Naive thymus-derived CD4-positive, alpha-beta T cell (primary cell): ENCODE measurements at regions not wholly inside any gene's neighbourhood (a gene's known extent, or its start where the extent isn't known, plus 50 kb on each side); places are given as distances from the start of the nearest gene placed in this dataset.

Source experiments
- ATAC-seq: fragments of 150-1000 bp; cut with Tn5 transposase; 2 replicates; pipeline ENCODE4 v1.10.0; 2021; ENCODE audit warnings: mild to moderate bottlenecking, moderate library complexity
- CTCF ChIA-PET: fragments of 350-600 bp; sonication (Branson Sonifier 250); formaldehyde crosslinking; loops from one replicate; lab custom pipeline; 2021; ENCODE audit warnings: antibody characterized with exemption; lab: Charles Lee
- POLR2A ChIA-PET: fragments of 350-600 bp; sonication (Branson Sonifier 250); formaldehyde crosslinking; loops from one replicate; lab custom pipeline; 2021; ENCODE audit warnings: antibody characterized with exemption, inconsistent platforms; lab: Charles Lee
- DNase-seq, 9 donors: peaks; one replicate each; pipeline versions ENCODE4 v3.0.0 to v3.0.0-alpha.2; 2020 to 2022; ENCODE audit warnings: mixed read lengths in 1 of 9
- H3K27ac ChIP-seq: one replicate; pipeline ENCODE4 v1.7.0; 2013; ENCODE audit warnings: mild to moderate bottlenecking, low read depth, low read length, moderate library complexity
- H3K27me3 ChIP-seq, 2 donors: one replicate each; pipeline ENCODE4 v1.7.0; 2013; ENCODE audit warnings: low read length in 2 of 2, mild to moderate bottlenecking in 2 of 2, moderate library complexity in 2 of 2; ENCODE audit not compliant: control insufficient read depth in 2 of 2, insufficient read depth in 2 of 2
- H3K36me3 ChIP-seq, 3 experiments: 1 replicate in 2 of 3; 2 replicates in 1 of 3; pipeline ENCODE4 v1.7.0; 2013; ENCODE audit warnings: low read length in 3 of 3, mild to moderate bottlenecking in 3 of 3, moderate library complexity in 1 of 3; ENCODE audit not compliant: insufficient read depth in 3 of 3, control insufficient read depth in 2 of 3
- H3K4me1 ChIP-seq, 2 donors: one replicate each; pipeline ENCODE4 v1.7.0; 2013; ENCODE audit warnings: low read length in 2 of 2, mild to moderate bottlenecking in 2 of 2, moderate library complexity in 1 of 2; ENCODE audit not compliant: control insufficient read depth in 2 of 2, insufficient read depth in 2 of 2
- H3K4me3 ChIP-seq: 2 replicates; pipeline ENCODE4 v1.7.0; 2013; ENCODE audit warnings: mild to moderate bottlenecking, low read length
- H3K9me3 ChIP-seq, 3 experiments: 1 replicate in 2 of 3; 2 replicates in 1 of 3; pipeline ENCODE4 v1.7.0; 2013; ENCODE audit warnings: low read length in 3 of 3; ENCODE audit not compliant: control insufficient read depth in 2 of 3
- H3K27ac Mint-ChIP-seq, 9 donors: one replicate each; pipeline ENCODE4 v1.8.0; 2020 to 2022; ENCODE audit warnings: mixed read lengths in 9 of 9, mild to moderate bottlenecking in 8 of 9, moderate library complexity in 5 of 9, inconsistent platforms in 2 of 9
- H3K27me3 Mint-ChIP-seq, 5 donors: one replicate each; pipeline ENCODE4 v1.8.0; 2021 to 2022; ENCODE audit warnings: mixed read lengths in 5 of 5, mild to moderate bottlenecking in 1 of 5
- H3K36me3 Mint-ChIP-seq, 5 donors: one replicate each; pipeline ENCODE4 v1.8.0; 2020 to 2022; ENCODE audit warnings: mixed read lengths in 5 of 5, mild to moderate bottlenecking in 3 of 5, inconsistent platforms in 1 of 5
- H3K4me1 Mint-ChIP-seq, 7 donors: one replicate each; pipeline ENCODE4 v1.8.0; 2020 to 2022; ENCODE audit warnings: mixed read lengths in 7 of 7, mild to moderate bottlenecking in 3 of 7, inconsistent platforms in 1 of 7
- H3K4me3 Mint-ChIP-seq, 10 donors: one replicate each; pipeline ENCODE4 v1.8.0; 2020 to 2022; ENCODE audit warnings: mild to moderate bottlenecking in 10 of 10, mixed read lengths in 10 of 10, moderate library complexity in 6 of 10, inconsistent platforms in 2 of 10
- H3K9me3 Mint-ChIP-seq, 11 donors: one replicate each; pipeline ENCODE4 v1.8.0; 2020 to 2022; ENCODE audit warnings: mixed read lengths in 11 of 11, mild to moderate bottlenecking in 4 of 11, inconsistent platforms in 1 of 11, moderate library complexity in 1 of 11
- intact Hi-C, 2 donors: fragments of 100-400 bp; cut with micrococcal nuclease; formaldehyde crosslinking; loops; one replicate each; pipeline ENCODE4 v1.15.1; 2023

- Histone ChIP-seq H3K27ac (no peak overlapping the region), H3K27me3 (no peaks in the 10 kb centered on the region), H3K4me1 (no peaks in the 10 kb centered on the region), H3K4me3 (no peak overlapping the region), H3K36me3 (no peaks in the 10 kb centered on the region), H3K9me3 (no peaks in the 10 kb centered on the region)
- H3K36me3 Mint-ChIP-seq = no peaks in the 10 kb centered on the region
- intact Hi-C loops = loop anchor here in 1 of 2 donors (1.0 kb wide), 1 partner anchor 239 kb away; no protein-coding TSS in a partner anchor
- peaks cover 0 to 18% (median 5%) of the 10 kb centered on the region in 7 donors for H3K4me1 Mint-ChIP-seq
- no peak overlapping the region for H3K4me3 Mint-ChIP-seq
- ChIA-PET POLR2A (no interaction called here), CTCF (no interaction called here)
- peaks cover 0 to 5% (median 0%) of the 10 kb centered on the region in 5 donors for H3K27me3 Mint-ChIP-seq
- peaks cover 0 to 9% (median 0%) of the 10 kb centered on the region in 11 donors for H3K9me3 Mint-ChIP-seq
- no peak for ATAC-seq
- H3K27ac Mint-ChIP-seq = no peak overlapping the region
- DNase-seq = no peak
Observed at GRCh38 chr3:106824856-106825255, 552.4 kb upstream of the CCDC54 start.

DNA sequence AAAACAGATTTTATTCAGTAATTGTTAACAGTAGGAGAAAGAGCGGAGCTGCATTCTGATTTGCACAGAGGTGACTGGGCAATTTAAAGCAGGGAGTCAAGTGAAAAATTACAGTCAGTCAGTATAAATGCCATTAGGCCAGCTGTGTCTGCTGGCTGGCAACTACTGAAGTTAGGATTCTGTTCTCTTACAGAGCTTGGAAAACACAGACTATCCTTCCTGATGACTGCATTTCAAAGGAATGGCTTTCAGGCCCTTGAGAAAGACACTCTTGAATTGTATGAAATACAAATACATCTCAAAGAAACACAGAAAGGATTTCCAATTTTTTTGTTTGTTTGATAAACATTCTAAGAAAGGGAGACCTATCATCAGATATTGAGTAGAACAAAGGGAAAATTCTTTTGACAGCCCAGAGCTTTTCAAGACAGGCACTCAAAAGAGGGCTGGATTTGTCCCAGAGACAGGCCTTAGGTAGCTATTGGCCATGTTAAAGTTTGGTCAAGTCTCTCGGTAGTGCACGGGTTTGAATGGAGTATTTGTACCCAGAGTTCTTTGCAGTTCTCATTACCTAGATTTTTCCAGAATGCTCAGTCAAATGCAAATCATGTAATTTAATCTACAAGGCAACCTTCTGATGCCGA lies 551.2 kb upstream of the CCDC54 start:
- POLR2A ChIA-PET = no interaction called here
- H3K27ac ChIP-seq = no peak overlapping the region

GRCh38 chr3:106826791-106827311 lies 550.4 kb upstream of the CCDC54 start:
- H3K27me3 Mint-ChIP-seq = peaks cover 0 to 5% (median 0%) of the 10 kb centered on the region in 5 donors
- H3K27ac ChIP-seq = no peak overlapping the region
- peak overlapping the region in 1 of 10 donors; percentile 0 for H3K4me3 Mint-ChIP-seq
- H3K4me1 ChIP-seq = no peaks in the 10 kb centered on the region
- ChIA-PET POLR2A (no interaction called here), CTCF (no interaction called here)
- DNase-seq (no peak), ATAC-seq (no peak)
- no peaks in the 10 kb centered on the region for H3K27me3 ChIP-seq
- no peak overlapping the region for H3K4me3 ChIP-seq
- peak overlapping the region in 1 of 9 donors; percentile 55 for H3K27ac Mint-ChIP-seq
- no peaks in the 10 kb centered on the region for H3K36me3 Mint-ChIP-seq
- no peaks in the 10 kb centered on the region for H3K9me3 ChIP-seq
- no peaks in the 10 kb centered on the region for H3K36me3 ChIP-seq
- intact Hi-C loops = no loop called here
- peaks cover 0 to 18% (median 5%) of the 10 kb centered on the region in 7 donors for H3K4me1 Mint-ChIP-seq
- peaks cover under 1 to 9% (median 4%) of the 10 kb centered on the region in 11 donors for H3K9me3 Mint-ChIP-seq

More for the DNA sequence above, 551.2 kb upstream of the CCDC54 start:
- Mint-ChIP-seq H3K4me1 (peaks cover 0 to 18% (median 5%) of the 10 kb centered on the region in 7 donors), H3K4me3 (no peak overlapping the region), H3K27ac (no peak overlapping the region), H3K36me3 (no peaks in the 10 kb centered on the region), H3K9me3 (peaks cover 0 to 9% (median 2%) of the 10 kb centered on the region in 11 donors), H3K27me3 (peaks cover 0 to 5% (median 0%) of the 10 kb centered on the region in 5 donors)
- CTCF ChIA-PET = no interaction called here
- DNase-seq (no peak), ATAC-seq (no peak)
- Histone ChIP-seq H3K27me3 (no peaks in the 10 kb centered on the region), H3K36me3 (no peaks in the 10 kb centered on the region), H3K9me3 (no peaks in the 10 kb centered on the region), H3K4me1 (no peaks in the 10 kb centered on the region), H3K4me3 (no peak overlapping the region)
- intact Hi-C loops = no loop called here

DNA sequence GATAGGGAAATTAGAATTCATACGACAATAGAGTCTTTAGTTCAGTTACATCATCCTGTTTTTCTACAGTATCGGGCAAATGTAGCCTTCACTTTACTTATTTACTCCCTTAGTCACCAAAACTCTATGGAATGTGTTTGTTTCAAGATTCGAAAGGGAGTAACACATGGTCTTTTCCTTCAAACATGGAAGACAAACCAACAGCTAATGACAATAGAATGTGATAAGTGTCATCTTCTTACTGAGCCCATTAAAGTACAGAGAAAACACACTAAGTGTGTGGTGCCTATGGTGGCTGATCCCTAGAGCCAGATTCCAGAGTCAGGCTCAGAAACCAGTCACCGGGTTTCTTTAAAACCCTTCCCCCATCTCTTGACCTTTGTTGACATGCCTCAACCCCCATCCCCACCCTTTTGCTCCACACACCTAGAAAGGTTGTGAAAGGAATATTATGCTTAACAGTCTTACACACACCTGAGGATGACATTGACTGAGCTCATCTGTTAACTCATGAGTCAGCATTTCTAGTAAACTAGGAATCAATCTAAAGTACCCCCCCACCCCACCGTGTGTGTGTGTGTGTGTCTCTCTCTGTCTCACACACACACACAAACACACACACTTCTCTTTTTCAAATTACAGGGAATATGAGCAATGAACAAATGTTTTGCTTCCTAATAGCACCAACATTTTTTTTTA lies 549.6 kb upstream of the CCDC54 start:
- H3K27me3 ChIP-seq = no peaks in the 10 kb centered on the region
- intact Hi-C loops = no loop called here
- CTCF ChIA-PET = no interaction called here

GRCh38 chr3:106829206-106829605 lies 548.0 kb upstream of the CCDC54 start:
- H3K4me3 ChIP-seq = no peak overlapping the region
- H3K4me1 Mint-ChIP-seq = peaks cover 0 to 18% (median 5%) of the 10 kb centered on the region in 7 donors
- DNase-seq (no peak), ATAC-seq (no peak)
- POLR2A ChIA-PET = no interaction called here
- H3K4me1 ChIP-seq = no peaks in the 10 kb centered on the region
- H3K36me3 Mint-ChIP-seq = no peaks in the 10 kb centered on the region
- CTCF ChIA-PET = no interaction called here
- no peaks in the 10 kb centered on the region for H3K27me3 ChIP-seq
- intact Hi-C loops = no loop called here
- no peak overlapping the region for H3K27ac Mint-ChIP-seq
- H3K27ac ChIP-seq = no peak overlapping the region
- peaks cover 6 to 20% (median 11%) of the 10 kb centered on the region in 11 donors for H3K9me3 Mint-ChIP-seq
- H3K9me3 ChIP-seq = no peaks in the 10 kb centered on the region
- no peaks in the 10 kb centered on the region for H3K36me3 ChIP-seq
- peaks cover 0 to 5% (median 0%) of the 10 kb centered on the region in 5 donors for H3K27me3 Mint-ChIP-seq
- no peak overlapping the region for H3K4me3 Mint-ChIP-seq

More for the DNA sequence above, 549.6 kb upstream of the CCDC54 start:
- Mint-ChIP-seq H3K4me3 (no peak overlapping the region), H3K27ac (peak overlapping the region in 1 of 9 donors; percentile 37), H3K27me3 (peaks cover 0 to 5% (median 0%) of the 10 kb centered on the region in 5 donors), H3K9me3 (peaks cover 6 to 16% (median 10%) of the 10 kb centered on the region in 11 donors), H3K4me1 (peaks cover 0 to 18% (median 5%) of the 10 kb centered on the region in 7 donors), H3K36me3 (no peaks in the 10 kb centered on the region)
- no peak for ATAC-seq
- no peaks in the 10 kb centered on the region for H3K36me3 ChIP-seq
- no peak overlapping the region for H3K27ac ChIP-seq
- no peak overlapping the region for H3K4me3 ChIP-seq
- POLR2A ChIA-PET = no interaction called here
- no peaks in the 10 kb centered on the region for H3K9me3 ChIP-seq
- no peaks in the 10 kb centered on the region for H3K4me1 ChIP-seq
- DNase-seq = no peak

GRCh38 chr3:106830334-106830733 lies 546.9 kb upstream of the CCDC54 start:
- ATAC-seq (no peak), DNase-seq (no peak)
- no peaks in the 10 kb centered on the region for H3K36me3 Mint-ChIP-seq
- ChIA-PET CTCF (no interaction called here), POLR2A (no interaction called here)
- H3K4me1 Mint-ChIP-seq = peaks cover 0 to 14% (median 5%) of the 10 kb centered on the region in 7 donors
- H3K4me1 ChIP-seq = no peaks in the 10 kb centered on the region
- H3K9me3 Mint-ChIP-seq = peaks cover 6 to 20% (median 11%) of the 10 kb centered on the region in 11 donors
- H3K27me3 ChIP-seq = no peaks in the 10 kb centered on the region
- no peak overlapping the region for H3K4me3 Mint-ChIP-seq
- no peak overlapping the region for H3K27ac ChIP-seq
- H3K4me3 ChIP-seq = no peak overlapping the region
- H3K9me3 ChIP-seq = no peaks in the 10 kb centered on the region
- no peaks in the 10 kb centered on the region for H3K36me3 ChIP-seq
- intact Hi-C loops = no loop called here
- H3K27ac Mint-ChIP-seq = no peak overlapping the region
- H3K27me3 Mint-ChIP-seq = peaks cover 0 to 5% (median 0%) of the 10 kb centered on the region in 5 donors
